ENCODE measurements at regions not wholly inside any gene's neighbourhood (a gene's known extent, or its start where the extent isn't known, plus 50 kb on each side); places are given as distances from the start of the nearest gene placed in this dataset.

- intact Hi-C loops (cut with micrococcal nuclease; ENCODE audit: unreplicated experiment): no loop called here
- Mint-ChIP-seq H3K4me1 (ENCODE audit: low read depth, unreplicated experiment) (peaks cover 40% of the 10 kb centered on the region), H3K4me3 (ENCODE audit: low read depth, unreplicated experiment) (peak overlapping the region; percentile 83), H3K27me3 (ENCODE audit: unreplicated experiment) (no peaks in the 10 kb centered on the region), H3K36me3 (ENCODE audit: insufficient read depth, unreplicated experiment) (peaks cover 99% of the 10 kb centered on the region), H3K9me3 (ENCODE audit: low read depth, unreplicated experiment) (no peaks in the 10 kb centered on the region), H3K27ac (ENCODE audit: unreplicated experiment) (peak overlapping the region; percentile 98)
- BruUV-seq (replicated peaks): no TSS peak
- peak; percentile 84 for DNase-seq
- no peak for TF ChIP-seq CTCF (IDR thresholded peaks at IDR 0.05; ENCODE audit: unreplicated experiment)
- CTCF ChIA-PET: interaction anchor here (1.1 to 2.5 kb wide), 2 partner anchors 12 to 72 kb away, joined by 3 to 7 read pairs; no protein-coding TSS in a partner anchor
Observed at GRCh38 chr22:46078241-46079092, 71.9 kb upstream of the PPARA start.

- Mint-ChIP-seq H3K9me3 (ENCODE audit: low read depth, unreplicated experiment) (no peaks in the 10 kb centered on the region), H3K27ac (ENCODE audit: unreplicated experiment) (peak overlapping the region; percentile 98), H3K4me1 (ENCODE audit: low read depth, unreplicated experiment) (peaks cover 48% of the 10 kb centered on the region), H3K4me3 (ENCODE audit: low read depth, unreplicated experiment) (peak overlapping the region; percentile 83), H3K36me3 (ENCODE audit: insufficient read depth, unreplicated experiment) (peaks cover 99% of the 10 kb centered on the region), H3K27me3 (ENCODE audit: unreplicated experiment) (no peaks in the 10 kb centered on the region)
- TSS peak; percentile 39 for BruUV-seq (replicated peaks)
- CTCF ChIA-PET: interaction anchor here (1.2 to 2.5 kb wide), 2 partner anchors 73 kb away, joined by 5 to 7 read pairs; no protein-coding TSS in a partner anchor
- no peak for TF ChIP-seq CTCF (IDR thresholded peaks at IDR 0.05; ENCODE audit: unreplicated experiment)
- intact Hi-C loops (cut with micrococcal nuclease; ENCODE audit: unreplicated experiment): no loop called here
- DNase-seq: no peak
Observed at GRCh38 chr22:46079093-46079860, 71.0 kb upstream of the PPARA start.

- intact Hi-C loops (cut with micrococcal nuclease; ENCODE audit: unreplicated experiment): no loop called here
- peak overlapping the region; percentile 98 for H3K27ac Mint-ChIP-seq (ENCODE audit: unreplicated experiment)
- DNase-seq: peak; percentile 93
- TF ChIP-seq CTCF (IDR thresholded peaks at IDR 0.05; ENCODE audit: unreplicated experiment): no peak
- H3K9me3 Mint-ChIP-seq (ENCODE audit: low read depth, unreplicated experiment): no peaks in the 10 kb centered on the region
- H3K4me1 Mint-ChIP-seq (ENCODE audit: low read depth, unreplicated experiment): peaks cover 56% of the 10 kb centered on the region
- TSS peak; percentile 35 for BruUV-seq (replicated peaks)
- H3K4me3 Mint-ChIP-seq (ENCODE audit: low read depth, unreplicated experiment): peak overlapping the region; percentile 83
- CTCF ChIA-PET: interaction anchor here (0.7 to 1.2 kb wide), 2 partner anchors 19 to 74 kb away, joined by 3 to 5 read pairs; no protein-coding TSS in a partner anchor
- no peaks in the 10 kb centered on the region for H3K27me3 Mint-ChIP-seq (ENCODE audit: unreplicated experiment)
- peaks cover 99% of the 10 kb centered on the region for H3K36me3 Mint-ChIP-seq (ENCODE audit: insufficient read depth, unreplicated experiment)
Observed at GRCh38 chr22:46079861-46080821, 70.2 kb upstream of the PPARA start.

Measured in Calu3 (cell line).